ENCODE measurements at regions not wholly inside any gene's neighbourhood (a gene's known extent, or its start where the extent isn't known, plus 50 kb on each side); places are given as distances from the start of the nearest gene placed in this dataset.
"Not testable (repeated sequence)": the region's sequence is repeated elsewhere in the genome, so short reads cannot be mapped to it uniquely, and the experiment has no call there.

GRCh38 chr16:29309601-29310000, 96.9 kb downstream of the NPIPB11 start:
- not testable (repeated sequence) for TF ChIP-seq POLR2A, POLR2AphosphoS5 (IDR thresholded peaks at IDR 0.05; ENCODE audit: low read depth, low read length)

All from GM12892 (cell line).